A549 (cell line): ENCODE measurements at regions not wholly inside any gene's neighbourhood (a gene's known extent, or its start where the extent isn't known, plus 50 kb on each side); places are given as distances from the start of the nearest gene placed in this dataset.

ENCODE experiments used
- ATAC-seq, 2 experiments: fragments of 200-7000 bp in 1 of 2; fragments of >200 bp in 1 of 2; cut with Nextera tagmentation in 1 of 2; cut with Tn5 transposase in 1 of 2; 3 replicates each; pipeline versions ENCODE4 v1.8.0 to v1.9.1; 2018 to 2020; ENCODE audit warnings: mild to moderate bottlenecking in 1 of 2, moderate library complexity in 1 of 2
- CTCF ChIA-PET: fragments of 300-600 bp; sonication (Branson Sonifier 250); formaldehyde crosslinking; extraction: SDS; loops from one replicate; lab custom pipeline; 2021; ENCODE audit warnings: antibody characterized with exemption, inconsistent platforms; lab: Yijun Ruan, JAX
- POLR2A ChIA-PET: fragments of 350-600 bp; formaldehyde crosslinking; extraction: SDS; loops from one replicate; lab custom pipeline; 2021; ENCODE audit warnings: antibody characterized with exemption, inconsistent platforms; lab: Yijun Ruan, JAX
- DNase-seq, 2 experiments: peaks; one replicate each; pipeline versions ENCODE4 v3.0.0 to v3.0.0-alpha.2; 2011 to 2016; ENCODE audit warnings: low read depth in 1 of 2, low spot score in 1 of 2
- FAIRE-seq: peaks from 2 replicates; lab custom pipeline; 2011; peaks lifted over from hg19 to GRCh38; lab: Jason Lieb, UNC
- H3K27ac ChIP-seq, 2 experiments: fragments of >200 bp; sonication (Bioruptor Twin); formaldehyde crosslinking; 3 replicates each; pipeline ENCODE4 v1.5.1; 2016 to 2017
- H3K4me1 ChIP-seq: fragments of >200 bp; sonication (Bioruptor Twin); formaldehyde crosslinking; 3 replicates; pipeline ENCODE4 v1.6.1; 2016
- H3K4me2 ChIP-seq: fragments of >200 bp; sonication (Bioruptor Twin); formaldehyde crosslinking; 3 replicates; pipeline ENCODE4 v1.6.1; 2016
- H3K4me3 ChIP-seq: fragments of >200 bp; sonication (Bioruptor Twin); formaldehyde crosslinking; 3 replicates; pipeline ENCODE4 v1.5.1; 2016
- H3K9me3 ChIP-seq: fragments of >200 bp; sonication (Bioruptor Twin); formaldehyde crosslinking; 3 replicates; pipeline ENCODE4 v1.6.1; 2016
- CBX2 ChIP-seq: fragments of 200-600 bp; sonication (generic); IDR thresholded peaks from 2 replicates; pipeline ENCODE4 v1.6.1; 2016; ENCODE audit warnings: low read depth, mild to moderate bottlenecking, borderline replicate concordance
- CEBPB ChIP-seq, 2 experiments: fragments of >200 bp in 1 of 2; sonication (Bioruptor Twin) in 1 of 2; formaldehyde crosslinking in 1 of 2; IDR thresholded peaks; 2 replicates each; pipeline ENCODE4 v1.6.1; 2012 to 2016
- CHD4 ChIP-seq: fragments of 200-600 bp; sonication (generic); IDR thresholded peaks from 2 replicates; pipeline ENCODE4 v1.6.1; 2016; ENCODE audit warnings: antibody characterized with exemption, mild to moderate bottlenecking, borderline replicate concordance
- ESRRA ChIP-seq: fragments of 150-350 bp; IDR thresholded peaks from 2 replicates; pipeline ENCODE4 v1.6.1; 2014; ENCODE audit warnings: mild to moderate bottlenecking, low read length, borderline replicate concordance
- HMGXB4 ChIP-seq: fragments of 250-450 bp; sonication (Bioruptor Pico); IDR thresholded peaks from 2 replicates; pipeline ENCODE4 v1.5.0; 2021; ENCODE audit warnings: mild to moderate bottlenecking, moderate library complexity, borderline replicate concordance
- HOXA7 ChIP-seq: fragments of 250-450 bp; sonication (Bioruptor Pico); IDR thresholded peaks from 2 replicates; pipeline ENCODE4 v1.5.0; 2020; ENCODE audit warnings: mild to moderate bottlenecking, moderate library complexity
- HOXB5 ChIP-seq: fragments of 250-450 bp; sonication (Bioruptor Pico); IDR thresholded peaks from 2 replicates; pipeline ENCODE4 v1.5.0; 2020; ENCODE audit warnings: mild to moderate bottlenecking, moderate library complexity
- JUNB ChIP-seq: fragments of >200 bp; sonication (Bioruptor Twin); formaldehyde crosslinking; IDR thresholded peaks from 2 replicates; pipeline ENCODE4 v1.6.1; 2016
- KDM5A ChIP-seq: fragments of 200-600 bp; sonication (generic); IDR thresholded peaks from 2 replicates; pipeline ENCODE4 v1.6.1; 2016; ENCODE audit warnings: antibody characterized with exemption, mild to moderate bottlenecking
- MYC ChIP-seq: IDR thresholded peaks from 2 replicates; pipeline ENCODE4 v1.6.1; 2012; ENCODE audit warnings: mild to moderate bottlenecking, inconsistent platforms, low read length, improper control_type of control experiment, borderline replicate concordance
- PBX3 ChIP-seq: IDR thresholded peaks from 2 replicates; pipeline ENCODE4 v1.6.1; 2012
- POLR2AphosphoS2 ChIP-seq: conservative IDR thresholded peaks from 2 replicates; pipeline ENCODE4 v1.6.1; 2012; ENCODE audit warnings: low read length, improper control_type of control experiment, inconsistent platforms
- REST ChIP-seq: fragments of 200-600 bp; sonication (generic); IDR thresholded peaks from 2 replicates; pipeline ENCODE4 v1.6.1; 2016; ENCODE audit warnings: antibody characterized with exemption, mild to moderate bottlenecking, moderate library complexity
- RFX5 ChIP-seq: fragments of 450-650 bp; IDR thresholded peaks from 2 replicates; pipeline ENCODE4 v1.7.1; 2014; ENCODE audit warnings: antibody characterized with exemption, mild to moderate bottlenecking, moderate library complexity
- SMC3 ChIP-seq: fragments of >200 bp; sonication (Bioruptor Twin); formaldehyde crosslinking; IDR thresholded peaks from 3 replicates; pipeline ENCODE4 v1.6.1; 2018; ENCODE audit warnings: inconsistent platforms
- SREBF2 ChIP-seq: fragments of 450-650 bp; IDR thresholded peaks from 2 replicates; pipeline ENCODE4 v1.6.1; 2014; ENCODE audit warnings: mild to moderate bottlenecking, moderate library complexity
- WGBS: methylation state at CpG from one replicate; pipeline ENCODE4 v1.1.6; 2017; ENCODE audit errors: missing lambda C conversion rate; 5-methylcytosine and 5-hydroxymethylcytosine counted together
- TF ChIP-seq, protein P1 (sequence below): fragments of 450-650 bp; IDR thresholded peaks from 2 replicates; pipeline ENCODE4 v1.6.1; 2014; ENCODE audit warnings: antibody characterized with exemption
- TF ChIP-seq, protein P2 (sequence below): fragments of 250-450 bp; sonication (Bioruptor Pico); IDR thresholded peaks from 2 replicates; pipeline ENCODE4 v1.5.0; 2020; ENCODE audit warnings: low read depth, mild to moderate bottlenecking, moderate library complexity
- TF ChIP-seq, protein P3 (sequence below): fragments of >200 bp; sonication (Bioruptor Twin); formaldehyde crosslinking; IDR thresholded peaks from 3 replicates; pipeline ENCODE4 v1.6.1; 2016

DNA sequence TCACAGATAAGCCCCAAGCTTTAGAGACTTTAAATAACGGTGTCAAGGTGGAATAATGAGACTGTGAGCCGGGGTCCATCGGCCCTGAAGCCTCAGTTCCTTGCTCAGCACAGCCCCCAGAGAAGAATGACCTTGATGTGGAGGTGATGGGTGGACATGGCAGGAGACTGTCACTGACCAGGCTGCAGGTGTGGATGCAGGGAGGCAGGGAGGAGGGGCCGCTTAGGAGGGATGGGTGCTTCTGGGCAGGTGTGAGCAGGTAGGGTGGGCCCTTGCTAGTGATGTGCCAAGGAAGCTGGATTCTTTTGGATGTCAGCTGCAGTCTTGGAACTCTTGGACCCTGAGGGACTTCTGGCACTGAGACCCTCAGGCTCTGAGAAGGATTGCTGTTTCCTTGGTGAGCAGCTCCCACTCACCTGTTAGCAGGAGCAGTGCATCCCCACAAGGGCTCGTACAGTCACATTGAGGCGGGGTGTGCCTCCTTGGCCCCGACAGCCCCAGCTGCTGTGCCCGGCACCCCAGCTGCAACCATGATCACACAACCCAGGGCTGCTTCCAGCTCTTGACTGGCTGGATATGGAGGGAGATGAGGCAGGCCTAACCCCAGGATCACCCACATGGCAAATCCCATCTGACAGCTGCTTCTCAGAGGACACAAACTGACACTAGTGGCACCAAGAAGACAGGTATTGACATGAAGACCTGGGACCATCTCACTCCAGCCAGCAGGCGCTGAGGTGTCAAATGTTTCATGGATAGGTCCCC, 209.8 kb upstream of the HDAC4 start:
- FAIRE-seq (no peak), ATAC-seq (no peak), DNase-seq (no peak)
- TF ChIP-seq HOXB5 (CRISPR knock-in tag) (no peak), ESRRA (no peak), SREBF2 (no peak), CEBPB (IDR thresholded peaks at IDR 0.05) (no peak), KDM5A (no peak), REST (no peak), SMC3 (no peak), HOXA7 (CRISPR knock-in tag) (no peak), HMGXB4 (CRISPR knock-in tag) (no peak), CHD4 (no peak), MYC (no peak), PBX3 (no peak), CBX2 (no peak), RFX5 (no peak), JUNB (no peak), POLR2AphosphoS2 (no peak)
- TF ChIP-seq, protein P1, sequence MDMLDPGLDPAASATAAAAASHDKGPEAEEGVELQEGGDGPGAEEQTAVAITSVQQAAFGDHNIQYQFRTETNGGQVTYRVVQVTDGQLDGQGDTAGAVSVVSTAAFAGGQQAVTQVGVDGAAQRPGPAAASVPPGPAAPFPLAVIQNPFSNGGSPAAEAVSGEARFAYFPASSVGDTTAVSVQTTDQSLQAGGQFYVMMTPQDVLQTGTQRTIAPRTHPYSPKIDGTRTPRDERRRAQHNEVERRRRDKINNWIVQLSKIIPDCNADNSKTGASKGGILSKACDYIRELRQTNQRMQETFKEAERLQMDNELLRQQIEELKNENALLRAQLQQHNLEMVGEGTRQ, result no peak
- TF ChIP-seq, protein P2, sequence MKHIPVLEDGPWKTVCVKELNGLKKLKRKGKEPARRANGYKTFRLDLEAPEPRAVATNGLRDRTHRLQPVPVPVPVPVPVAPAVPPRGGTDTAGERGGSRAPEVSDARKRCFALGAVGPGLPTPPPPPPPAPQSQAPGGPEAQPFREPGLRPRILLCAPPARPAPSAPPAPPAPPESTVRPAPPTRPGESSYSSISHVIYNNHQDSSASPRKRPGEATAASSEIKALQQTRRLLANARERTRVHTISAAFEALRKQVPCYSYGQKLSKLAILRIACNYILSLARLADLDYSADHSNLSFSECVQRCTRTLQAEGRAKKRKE (CRISPR knock-in tag), result no peak
- TF ChIP-seq, protein P3, sequence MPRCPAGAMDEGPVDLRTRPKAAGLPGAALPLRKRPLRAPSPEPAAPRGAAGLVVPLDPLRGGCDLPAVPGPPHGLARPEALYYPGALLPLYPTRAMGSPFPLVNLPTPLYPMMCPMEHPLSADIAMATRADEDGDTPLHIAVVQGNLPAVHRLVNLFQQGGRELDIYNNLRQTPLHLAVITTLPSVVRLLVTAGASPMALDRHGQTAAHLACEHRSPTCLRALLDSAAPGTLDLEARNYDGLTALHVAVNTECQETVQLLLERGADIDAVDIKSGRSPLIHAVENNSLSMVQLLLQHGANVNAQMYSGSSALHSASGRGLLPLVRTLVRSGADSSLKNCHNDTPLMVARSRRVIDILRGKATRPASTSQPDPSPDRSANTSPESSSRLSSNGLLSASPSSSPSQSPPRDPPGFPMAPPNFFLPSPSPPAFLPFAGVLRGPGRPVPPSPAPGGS, result no peak
- Histone ChIP-seq H3K9me3 (no peaks in the 10 kb centered on the region; the same call in 2 of the 3 replicates), H3K4me2 (no peak overlapping the region), H3K4me3 (no peak overlapping the region), H3K4me1 (no peaks in the 10 kb centered on the region), H3K27ac (no peak overlapping the region)
- ChIA-PET POLR2A (no interaction called here), CTCF (no interaction called here)
- WGBS, result 15% methylated on average over 9 of the region's 9 CpGs
